ENCODE measurements at regions not wholly inside any gene's neighbourhood (a gene's known extent, or its start where the extent isn't known, plus 50 kb on each side); places are given as distances from the start of the nearest gene placed in this dataset.
"Not testable (repeated sequence)": the region's sequence is repeated elsewhere in the genome, so short reads cannot be mapped to it uniquely, and the experiment has no call there.

GRCh38 chr21:5224156-5224555 is 5297.2 kb upstream of the TPTE start:
- TF ChIP-seq CTCF, POLR2A, POLR2AphosphoS5 (IDR thresholded peaks at IDR 0.05): not testable (repeated sequence)

Data from stomach (tissue), 4 donors.